ENCODE measurements at regions not wholly inside any gene's neighbourhood (a gene's known extent, or its start where the extent isn't known, plus 50 kb on each side); places are given as distances from the start of the nearest gene placed in this dataset.
A peak's percentile ranks its signal among the peaks of the same experiment; 100 is the strongest.

- TF ChIP-seq GATA1 (IDR thresholded peaks at IDR 0.05; ENCODE audit: low read depth, low read length): no peak
- no peak for TF ChIP-seq POLR2A (IDR thresholded peaks at IDR 0.05; ENCODE audit: low read length)
- no peak for DNase-seq
Measured at GRCh38 chr6:8545336-8545735, 110.0 kb upstream of the SLC35B3 start.

GRCh38 chr6:8543714-8544113, 108.4 kb upstream of the SLC35B3 start:
- TF ChIP-seq POLR2A (IDR thresholded peaks at IDR 0.05; ENCODE audit: low read length) (no peak), GATA1 (IDR thresholded peaks at IDR 0.05; ENCODE audit: low read depth, low read length) (no peak)
- DNase-seq: no peak

GRCh38 chr6:8539453-8539852, 104.1 kb upstream of the SLC35B3 start:
- DNase-seq: peak in 1 of 2 experiments; percentile 4

GRCh38 chr6:8536122-8536521, 100.8 kb upstream of the SLC35B3 start:
- DNase-seq: no peak
- TF ChIP-seq GATA1 (IDR thresholded peaks at IDR 0.05; ENCODE audit: low read depth, low read length) (no peak), POLR2A (IDR thresholded peaks at IDR 0.05; ENCODE audit: low read length) (no peak)

More at GRCh38 chr6:8539453-8539852, 104.1 kb upstream of the SLC35B3 start:
- TF ChIP-seq POLR2A (IDR thresholded peaks at IDR 0.05; ENCODE audit: low read length) (no peak), GATA1 (IDR thresholded peaks at IDR 0.05; ENCODE audit: low read depth, low read length) (no peak)

- TF ChIP-seq GATA1 (IDR thresholded peaks at IDR 0.05; ENCODE audit: low read depth, low read length) (no peak), POLR2A (IDR thresholded peaks at IDR 0.05; ENCODE audit: low read length) (no peak)
- no peak for DNase-seq
Measured at GRCh38 chr6:8535519-8535918, 100.2 kb upstream of the SLC35B3 start.

GRCh38 chr6:8530785-8531435, 95.6 kb upstream of the SLC35B3 start:
- no peak for TF ChIP-seq GATA1 (IDR thresholded peaks at IDR 0.05; ENCODE audit: low read depth, low read length)
- TF ChIP-seq POLR2A (IDR thresholded peaks at IDR 0.05; ENCODE audit: low read length): no peak
- DNase-seq: no peak

GRCh38 chr6:8529250-8529649, 93.9 kb upstream of the SLC35B3 start:
- no peak for DNase-seq
- no peak for TF ChIP-seq GATA1 (IDR thresholded peaks at IDR 0.05; ENCODE audit: low read depth, low read length)
- no peak for TF ChIP-seq POLR2A (IDR thresholded peaks at IDR 0.05; ENCODE audit: low read length)

GRCh38 chr6:8527818-8528217, 92.5 kb upstream of the SLC35B3 start:
- no peak for DNase-seq
- TF ChIP-seq GATA1 (IDR thresholded peaks at IDR 0.05; ENCODE audit: low read depth, low read length) (no peak), POLR2A (IDR thresholded peaks at IDR 0.05; ENCODE audit: low read length) (no peak)

- no peak for DNase-seq
- TF ChIP-seq GATA1 (IDR thresholded peaks at IDR 0.05; ENCODE audit: low read depth, low read length) (no peak), POLR2A (IDR thresholded peaks at IDR 0.05; ENCODE audit: low read length) (no peak)
Measured at GRCh38 chr6:8526624-8527023, 91.3 kb upstream of the SLC35B3 start.

GRCh38 chr6:8525370-8525769, 90.0 kb upstream of the SLC35B3 start:
- DNase-seq: no peak
- TF ChIP-seq POLR2A (IDR thresholded peaks at IDR 0.05; ENCODE audit: low read length) (no peak), GATA1 (IDR thresholded peaks at IDR 0.05; ENCODE audit: low read depth, low read length) (no peak)

GRCh38 chr6:8513174-8513573, 77.8 kb upstream of the SLC35B3 start:
- no peak for DNase-seq
- TF ChIP-seq POLR2A (IDR thresholded peaks at IDR 0.05; ENCODE audit: low read length): no peak
- TF ChIP-seq GATA1 (IDR thresholded peaks at IDR 0.05; ENCODE audit: low read depth, low read length): no peak

GRCh38 chr6:8507286-8507685, 71.9 kb upstream of the SLC35B3 start:
- TF ChIP-seq POLR2A (IDR thresholded peaks at IDR 0.05; ENCODE audit: low read length): no peak
- no peak for TF ChIP-seq GATA1 (IDR thresholded peaks at IDR 0.05; ENCODE audit: low read depth, low read length)
- DNase-seq: no peak

- no peak for TF ChIP-seq GATA1 (IDR thresholded peaks at IDR 0.05; ENCODE audit: low read depth, low read length)
- TF ChIP-seq POLR2A (IDR thresholded peaks at IDR 0.05; ENCODE audit: low read length): no peak
- DNase-seq: no peak
Measured at GRCh38 chr6:8506126-8506525, 70.8 kb upstream of the SLC35B3 start.

- TF ChIP-seq POLR2A (IDR thresholded peaks at IDR 0.05; ENCODE audit: low read length) (no peak), GATA1 (IDR thresholded peaks at IDR 0.05; ENCODE audit: low read depth, low read length) (no peak)
- peak in 1 of 2 experiments; percentile 1 for DNase-seq
Measured at GRCh38 chr6:8499540-8499939, 64.2 kb upstream of the SLC35B3 start.

GRCh38 chr6:8494730-8495129, 59.4 kb upstream of the SLC35B3 start:
- DNase-seq: no peak

More at GRCh38 chr6:8494730-8495129, 59.4 kb upstream of the SLC35B3 start:
- TF ChIP-seq POLR2A (IDR thresholded peaks at IDR 0.05; ENCODE audit: low read length) (no peak), GATA1 (IDR thresholded peaks at IDR 0.05; ENCODE audit: low read depth, low read length) (no peak)
